ENCODE measurements at regions not wholly inside any gene's neighbourhood (a gene's known extent, or its start where the extent isn't known, plus 50 kb on each side); places are given as distances from the start of the nearest gene placed in this dataset.

DNA sequence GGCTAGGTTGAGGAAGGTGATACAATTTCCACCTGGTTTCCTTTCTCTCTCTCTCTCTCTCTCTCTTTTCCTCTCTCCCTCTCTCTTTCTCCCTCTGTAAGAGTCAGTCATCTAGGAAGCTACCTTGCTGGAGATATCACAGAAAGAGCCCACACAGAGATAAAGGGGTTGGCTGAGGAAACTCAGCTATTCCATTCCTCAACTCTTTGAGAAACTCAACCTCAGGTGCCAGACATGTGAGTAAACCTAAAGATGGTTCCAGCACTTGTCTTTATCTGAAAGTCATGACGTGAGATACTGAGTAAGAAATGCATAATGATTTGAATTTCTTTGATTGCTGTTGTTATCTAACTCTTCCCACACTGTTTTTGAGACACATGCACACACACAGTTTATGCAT is 564.0 kb downstream of the SPOCK3 start:
- TF ChIP-seq, protein P1, sequence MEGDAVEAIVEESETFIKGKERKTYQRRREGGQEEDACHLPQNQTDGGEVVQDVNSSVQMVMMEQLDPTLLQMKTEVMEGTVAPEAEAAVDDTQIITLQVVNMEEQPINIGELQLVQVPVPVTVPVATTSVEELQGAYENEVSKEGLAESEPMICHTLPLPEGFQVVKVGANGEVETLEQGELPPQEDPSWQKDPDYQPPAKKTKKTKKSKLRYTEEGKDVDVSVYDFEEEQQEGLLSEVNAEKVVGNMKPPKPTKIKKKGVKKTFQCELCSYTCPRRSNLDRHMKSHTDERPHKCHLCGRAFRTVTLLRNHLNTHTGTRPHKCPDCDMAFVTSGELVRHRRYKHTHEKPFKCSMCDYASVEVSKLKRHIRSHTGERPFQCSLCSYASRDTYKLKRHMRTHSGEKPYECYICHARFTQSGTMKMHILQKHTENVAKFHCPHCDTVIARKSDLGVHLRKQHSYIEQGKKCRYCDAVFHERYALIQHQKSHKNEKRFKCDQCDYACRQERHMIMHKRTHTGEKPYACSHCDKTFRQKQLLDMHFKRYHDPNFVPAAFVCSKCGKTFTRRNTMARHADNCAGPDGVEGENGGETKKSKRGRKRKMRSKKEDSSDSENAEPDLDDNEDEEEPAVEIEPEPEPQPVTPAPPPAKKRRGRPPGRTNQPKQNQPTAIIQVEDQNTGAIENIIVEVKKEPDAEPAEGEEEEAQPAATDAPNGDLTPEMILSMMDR (conservative IDR thresholded peaks at IDR 0.05; ENCODE audit: low read depth, low read length) = no peak
- no peak for TF ChIP-seq EZH2 (IDR thresholded peaks at IDR 0.05; ENCODE audit: borderline replicate concordance, low read depth, low read length, poor library complexity, severe bottlenecking)
